PC-3 (cell line): ENCODE measurements at regions not wholly inside any gene's neighbourhood (a gene's known extent, or its start where the extent isn't known, plus 50 kb on each side); places are given as distances from the start of the nearest gene placed in this dataset.

Source experiments
- CTCF ChIP-seq: fragments of 300-600 bp; sonication (generic); conservative IDR thresholded peaks from 2 replicates; pipeline ENCODE4 v1.5.1; 2017; ENCODE audit warnings: antibody characterized with exemption, low read depth, mild to moderate bottlenecking, low read length
- EZH2 ChIP-seq: fragments of 300-600 bp; sonication (generic); IDR thresholded peaks from one replicate; pipeline ENCODE4 v1.6.1; 2017; ENCODE audit warnings: antibody characterized with exemption, mild to moderate bottlenecking, low read length; ENCODE audit not compliant: unreplicated experiment

DNA sequence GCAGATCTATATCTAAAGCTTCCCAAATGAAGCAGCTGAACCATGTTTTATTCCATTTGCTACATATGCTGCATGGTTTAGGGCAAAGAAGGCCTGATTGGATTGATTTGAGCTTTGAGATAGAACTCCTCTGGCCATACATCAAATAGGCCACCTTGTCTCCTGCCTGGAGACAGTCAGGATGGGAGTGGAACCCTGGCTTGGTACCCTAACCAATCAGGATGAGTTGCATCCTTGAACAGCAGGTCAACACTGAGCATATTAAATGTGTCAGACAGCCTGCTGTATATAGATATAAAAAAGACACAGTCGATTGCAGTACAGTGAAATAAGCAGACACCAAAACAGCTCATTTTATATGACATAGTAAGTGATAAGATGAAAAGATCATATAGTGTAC, 291.7 kb downstream of the NUAK1 start:
- TF ChIP-seq EZH2 = no peak
- TF ChIP-seq CTCF = no peak
